Heart left ventricle (tissue), 16 donors: ENCODE measurements at regions not wholly inside any gene's neighbourhood (a gene's known extent, or its start where the extent isn't known, plus 50 kb on each side); places are given as distances from the start of the nearest gene placed in this dataset.

Experiments used
- ATAC-seq, 4 donors: fragments of 200-7000 bp; cut with Tn5 transposase; one replicate each; pipeline ENCODE4 v1.9.1; 2020 to 2022; ENCODE audit warnings: moderate library complexity in 4 of 4, mild to moderate bottlenecking in 3 of 4, moderate number of reproducible peaks in 1 of 4
- DNase-seq, 5 donors: peaks; one replicate each; pipeline ENCODE4 v3.0.0-alpha.2; 2020
- H3K27ac ChIP-seq, 12 donors: fragments of 200-600 bp; sonication (generic) in 4 of 12; one replicate each; pipeline versions ENCODE4 v1.5.0 to v1.8.0; 2016 to 2022; ENCODE audit warnings: mild to moderate bottlenecking in 2 of 12
- H3K27me3 ChIP-seq, 9 donors: fragments of 200-600 bp; sonication (generic) in 2 of 9; one replicate each; pipeline versions ENCODE4 v1.5.1 to v1.8.0; 2016 to 2022; ENCODE audit warnings: mild to moderate bottlenecking in 3 of 9
- H3K36me3 ChIP-seq, 9 donors: fragments of 200-600 bp; sonication (generic) in 2 of 9; one replicate each; pipeline versions ENCODE4 v1.5.0 to v1.8.0; 2018 to 2022; ENCODE audit warnings: mild to moderate bottlenecking in 2 of 9
- H3K4me1 ChIP-seq, 12 donors: fragments of 200-600 bp; sonication (generic) in 4 of 12; one replicate each; pipeline versions ENCODE4 v1.5.0 to v1.8.0; 2016 to 2022; ENCODE audit warnings: mild to moderate bottlenecking in 3 of 12
- H3K4me3 ChIP-seq, 12 donors: fragments of 200-600 bp; sonication (generic) in 4 of 12; one replicate each; pipeline versions ENCODE4 v1.5.0 to v1.8.0; 2017 to 2022; ENCODE audit warnings: mild to moderate bottlenecking in 9 of 12, moderate library complexity in 4 of 12
- H3K9me3 ChIP-seq, 12 donors: fragments of 200-600 bp; sonication (generic) in 4 of 12; one replicate each; pipeline versions ENCODE4 v1.5.0 to v1.8.0; 2016 to 2022; ENCODE audit warnings: mild to moderate bottlenecking in 1 of 12
- CTCF ChIP-seq, 12 donors: fragments of 200-600 bp; sonication (generic) in 4 of 12; IDR thresholded peaks; one replicate each; pipeline versions ENCODE4 v1.5.0 to v1.8.0; 2018 to 2022; ENCODE audit warnings: antibody characterized with exemption in 12 of 12, mild to moderate bottlenecking in 5 of 12
- POLR2A ChIP-seq, 2 donors: fragments of 450-650 bp; IDR thresholded peaks; one replicate each; pipeline ENCODE4 v1.6.1; 2017; ENCODE audit warnings: antibody characterized with exemption in 2 of 2, mild to moderate bottlenecking in 2 of 2, moderate library complexity in 2 of 2
- WGBS, 4 donors: extraction: QIAGEN DNeasy Blood & Tissue Kit in 2 of 4; methylation state at CpG; one replicate each; pipeline versions ENCODE4 v1.1.5 to v1.1.7; 2013 to 2018; 5-methylcytosine and 5-hydroxymethylcytosine counted together
- intact Hi-C, 10 donors: fragments of 100-400 bp; cut with DNase I; formaldehyde crosslinking; loops; one replicate each; pipeline versions ENCODE4 v1.11.1 to v1.14.2; 2022
- donor health status: ischemic (EF 13 %, LVEDD 7.1; RV severe dilation, severe dysfunction).
- donor health status: healthy with polysubstance abuse.
- donor health status: DM: no; HTN: yes; CAD: no.
- donor health status: DM: no; HTN: no; CAD: no.
- donor health status: ischemic (EF 25% LVEDD 6.9; RV normal size, moderate dysfunction).
- donor health status: ischemic (EF 25% LVEDD 5.7; RV mildly dilated, moderate dysfunction).
- donor health status: healthy.
- donor health status: DM: yes; HTN: yes; CAD: no.
- donor health status: ischemic (EF 35%, LVEDD 5.7; RV mildly dilated, moderate dysfunction).
- donor health status: nonischemic (EF 11% LVEDD 7.7; RV severe dilation, severe dysfunction).
- donor health status: DM: yes; HTN: yes; CAD: no.
- donor health status: PGD.
- donor health status: ischemic (EF 29% LVEDD 5.4; RV normal size, mild dysfunction).
- donor health status: nonischemic (EF 23%, LVEDD 6.1; RV moderate dilation, normal function).

GRCh38 chr16:55421226-55421625 lies 57.8 kb upstream of the MMP2 start:
- WGBS, 4 donors, result 42 to 49% (median 45%) methylated on average over 9 of the region's 9 CpGs
- DNase-seq, result no peak
- intact Hi-C loops, result no loop called here
- no peaks in the 10 kb centered on the region for H3K9me3 ChIP-seq
- ATAC-seq, result no peak
- no peaks in the 10 kb centered on the region for H3K36me3 ChIP-seq
- H3K27me3 ChIP-seq, result peaks cover 0 to 10% (median 0%) of the 10 kb centered on the region in 9 donors
- no peak overlapping the region for H3K27ac ChIP-seq
- H3K4me3 ChIP-seq, result no peak overlapping the region
- H3K4me1 ChIP-seq, result no peaks in the 10 kb centered on the region
- no peak for TF ChIP-seq POLR2A (IDR thresholded peaks at IDR 0.05)
- no peak for TF ChIP-seq CTCF (IDR thresholded peaks at IDR 0.05)

GRCh38 chr16:55426865-55427484 lies 52.0 kb upstream of the MMP2 start:
- Histone ChIP-seq H3K9me3 (no peaks in the 10 kb centered on the region), H3K27ac (no peak overlapping the region), H3K27me3 (no peaks in the 10 kb centered on the region), H3K4me1 (no peaks in the 10 kb centered on the region), H3K36me3 (no peaks in the 10 kb centered on the region), H3K4me3 (no peak overlapping the region)
- DNase-seq, result no peak
- intact Hi-C loops, result no loop called here
- TF ChIP-seq POLR2A (IDR thresholded peaks at IDR 0.05), result no peak
- TF ChIP-seq CTCF (IDR thresholded peaks at IDR 0.05), result no peak
- no peak for ATAC-seq
- 54 to 64% (median 57%) methylated on average over 5 of the region's 5 CpGs for WGBS, 4 donors
